8988T (cell line): ENCODE measurements at regions not wholly inside any gene's neighbourhood (a gene's known extent, or its start where the extent isn't known, plus 50 kb on each side); places are given as distances from the start of the nearest gene placed in this dataset.

Experiments
- DNase-seq: peaks from one replicate; pipeline ENCODE4 v3.0.0; 2011

DNA sequence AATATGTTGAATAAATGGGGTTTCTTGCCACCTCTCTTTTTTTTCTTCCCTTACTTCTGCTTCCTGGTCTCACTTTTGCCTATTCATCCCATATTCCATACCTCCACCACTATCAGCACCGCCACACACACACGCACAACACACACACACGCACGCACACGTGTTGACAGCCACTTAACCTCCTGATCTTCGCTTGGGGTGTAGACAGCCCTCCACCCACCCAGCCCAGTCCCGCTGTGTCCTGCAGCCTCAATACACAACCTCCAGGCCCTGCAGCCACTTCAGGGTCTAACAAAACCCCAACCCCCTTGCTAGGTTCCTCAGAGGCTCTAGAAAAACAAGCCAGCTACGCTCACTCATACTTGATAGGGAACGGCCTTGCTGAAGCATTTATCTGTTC, 72.3 kb downstream of the LINC00237 start:
- DNase-seq, result no peak

DNA sequence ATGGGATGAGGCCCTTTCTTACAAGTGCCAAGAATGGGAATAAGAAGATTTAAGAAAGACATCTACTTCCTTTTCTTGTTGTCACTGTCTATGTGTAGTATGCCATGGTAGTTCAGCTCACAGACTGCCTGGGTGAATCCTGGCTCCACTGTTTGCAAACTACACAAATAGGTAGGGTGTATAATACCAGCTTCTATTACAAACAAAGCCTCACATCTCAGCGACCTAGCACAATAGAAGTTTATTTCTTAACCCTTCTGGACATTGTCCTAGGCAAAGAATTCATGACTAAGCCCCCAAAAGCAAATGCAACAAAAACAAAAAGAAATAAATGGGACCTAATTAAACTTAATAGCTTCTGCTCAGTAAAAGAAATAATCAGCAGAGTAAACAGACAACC, 74.5 kb downstream of the LINC00237 start:
- DNase-seq, result no peak

DNA sequence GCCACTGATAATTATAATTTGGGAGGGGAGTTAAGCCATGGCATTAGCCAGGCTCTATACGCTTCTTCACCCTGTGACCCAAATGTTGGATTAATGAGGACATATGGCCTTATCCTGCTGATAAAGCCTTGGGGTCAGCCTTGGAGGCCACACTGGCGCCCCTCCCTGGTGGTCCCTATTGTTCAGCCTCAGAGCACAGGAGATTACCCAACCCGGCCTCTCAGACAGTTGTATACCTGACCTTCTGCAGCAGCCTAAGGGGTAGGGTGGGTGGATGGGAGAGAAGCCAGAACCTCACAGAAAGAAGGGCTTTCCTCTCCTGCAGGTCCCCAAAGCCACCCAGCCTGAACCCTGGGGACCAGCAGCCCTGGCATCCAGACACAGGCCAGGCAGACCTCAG, 76.8 kb downstream of the LINC00237 start:
- DNase-seq, result no peak

DNA sequence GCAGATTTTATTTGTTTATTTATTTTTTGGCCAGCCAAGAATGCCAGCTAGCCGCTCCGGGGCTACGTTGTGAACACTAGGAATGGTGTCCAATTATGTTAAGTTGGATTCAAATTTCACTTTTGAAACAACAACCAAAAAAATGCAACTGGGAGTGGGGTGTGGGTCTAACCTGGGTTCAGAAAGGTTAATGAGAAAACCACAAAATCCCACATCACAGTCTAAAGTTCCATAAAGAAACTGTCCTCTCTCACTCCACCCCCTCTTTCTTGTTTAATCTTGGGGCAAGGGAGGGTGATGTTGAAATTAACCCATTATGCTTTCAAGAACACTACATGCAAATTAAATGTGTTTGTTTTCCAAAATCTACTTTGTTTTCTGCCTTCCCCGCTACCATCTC, 77.2 kb downstream of the LINC00237 start:
- no peak for DNase-seq

DNA sequence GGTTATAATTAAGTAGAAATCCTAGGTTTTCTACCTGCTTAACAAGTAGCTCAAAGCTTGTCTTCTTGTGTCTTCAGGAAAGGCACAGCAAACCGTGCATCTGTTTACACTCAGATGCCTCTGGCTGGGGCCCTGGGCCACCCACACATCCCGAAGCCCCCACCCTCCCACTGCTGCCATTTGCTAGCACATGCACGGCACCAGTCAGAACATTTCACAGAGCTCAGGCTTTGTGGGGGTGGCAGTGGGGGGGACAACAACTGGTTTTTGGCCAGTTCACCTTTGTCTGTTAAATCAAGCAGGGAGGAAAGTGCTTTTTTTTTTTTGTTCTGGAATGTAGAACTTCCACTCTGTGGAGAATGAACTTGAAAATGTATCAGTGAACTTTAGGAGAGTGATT, 77.7 kb downstream of the LINC00237 start:
- DNase-seq, result no peak

DNA sequence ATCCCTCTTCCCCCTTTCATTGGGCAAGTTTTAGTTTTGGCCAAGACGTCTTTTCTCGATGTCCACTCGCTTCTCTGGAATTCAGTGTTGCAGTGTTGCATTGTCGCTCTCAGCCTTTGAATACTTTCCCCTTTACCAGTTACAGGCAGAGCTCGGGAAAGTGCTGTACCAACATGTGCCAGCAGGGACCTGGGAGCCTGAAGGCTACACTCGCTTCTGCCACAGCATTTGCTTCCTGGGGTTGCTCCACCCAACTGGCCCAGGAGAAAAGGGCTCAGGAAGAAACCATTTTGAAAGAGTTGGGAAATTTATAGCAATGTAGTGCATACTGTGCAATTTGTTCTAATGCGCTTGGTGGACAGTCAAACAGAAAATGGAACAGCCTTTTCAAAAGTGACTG, 78.6 kb downstream of the LINC00237 start:
- DNase-seq, result no peak

DNA sequence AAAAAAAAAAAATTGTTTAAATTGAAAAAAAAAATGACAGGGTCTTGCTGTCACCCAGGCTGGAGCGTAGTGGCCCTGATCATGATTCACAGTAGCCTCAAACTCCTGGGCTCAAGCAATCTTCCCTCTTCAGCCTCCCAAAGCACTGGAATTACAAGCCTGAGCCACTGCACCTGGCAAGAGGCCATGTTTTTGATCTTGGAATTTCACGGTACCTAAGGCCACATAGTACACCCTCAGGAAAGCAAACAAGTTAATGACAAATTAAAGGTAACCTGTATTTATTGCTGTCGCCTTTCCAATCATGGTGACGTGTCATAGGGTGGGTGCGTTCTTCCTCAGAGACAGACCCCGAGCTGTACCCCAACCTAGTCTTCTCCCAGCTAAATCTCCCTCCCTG, 79.2 kb downstream of the LINC00237 start:
- DNase-seq, result no peak

DNA sequence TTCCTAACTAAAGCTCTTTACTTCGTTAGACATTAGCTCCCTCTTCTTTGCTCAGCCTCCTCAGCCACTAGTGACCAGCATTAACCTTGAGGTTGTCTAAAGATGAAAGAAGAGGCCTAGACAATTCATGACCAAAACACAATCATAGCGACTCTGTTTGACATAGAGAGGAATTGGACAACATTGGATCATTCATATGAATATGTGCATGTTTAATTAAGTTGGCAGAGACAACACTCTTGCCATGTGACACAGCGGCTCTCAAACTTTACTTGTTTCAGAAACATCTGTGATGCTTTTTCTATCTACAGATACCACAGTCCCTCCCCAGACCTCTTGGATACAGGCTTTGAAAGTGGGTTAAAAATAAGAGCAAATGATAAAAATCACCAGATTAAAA, 81.7 kb downstream of the LINC00237 start:
- DNase-seq, result no peak

DNA sequence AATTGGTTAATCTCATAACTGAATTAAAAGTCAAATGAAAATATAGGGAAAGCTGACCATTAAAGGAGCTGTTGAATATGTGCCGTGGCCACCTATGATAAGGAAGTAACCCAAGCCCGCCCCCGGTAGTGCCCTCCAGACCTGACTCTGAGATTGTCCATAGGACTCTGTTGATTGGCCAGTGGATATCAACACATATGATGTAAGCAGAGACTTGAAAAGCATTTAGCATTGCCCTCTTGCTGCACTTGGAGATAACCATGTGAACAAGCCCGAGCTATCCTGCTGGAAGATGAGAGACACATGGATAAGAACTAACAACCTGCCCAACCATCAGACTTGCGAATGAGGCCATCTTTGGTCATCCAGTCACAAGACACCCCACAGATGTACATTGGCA, 83.2 kb downstream of the LINC00237 start:
- DNase-seq, result no peak

DNA sequence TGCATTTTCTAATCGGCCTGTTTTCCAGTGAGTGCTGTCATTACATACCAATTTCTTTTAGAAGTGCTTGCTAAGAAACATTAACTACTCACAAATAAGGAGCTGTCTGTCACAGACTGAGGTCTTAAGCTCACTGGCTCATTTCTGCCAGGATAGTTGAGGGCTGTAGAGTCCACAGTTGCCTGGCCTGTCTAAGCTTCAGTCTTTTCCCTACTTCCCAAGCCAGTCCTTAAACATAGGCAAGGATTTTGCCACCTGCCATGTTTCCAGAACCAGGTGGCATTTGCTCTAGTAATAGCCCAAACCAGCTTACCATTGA, 84.7 kb downstream of the LINC00237 start:
- DNase-seq, result no peak

DNA sequence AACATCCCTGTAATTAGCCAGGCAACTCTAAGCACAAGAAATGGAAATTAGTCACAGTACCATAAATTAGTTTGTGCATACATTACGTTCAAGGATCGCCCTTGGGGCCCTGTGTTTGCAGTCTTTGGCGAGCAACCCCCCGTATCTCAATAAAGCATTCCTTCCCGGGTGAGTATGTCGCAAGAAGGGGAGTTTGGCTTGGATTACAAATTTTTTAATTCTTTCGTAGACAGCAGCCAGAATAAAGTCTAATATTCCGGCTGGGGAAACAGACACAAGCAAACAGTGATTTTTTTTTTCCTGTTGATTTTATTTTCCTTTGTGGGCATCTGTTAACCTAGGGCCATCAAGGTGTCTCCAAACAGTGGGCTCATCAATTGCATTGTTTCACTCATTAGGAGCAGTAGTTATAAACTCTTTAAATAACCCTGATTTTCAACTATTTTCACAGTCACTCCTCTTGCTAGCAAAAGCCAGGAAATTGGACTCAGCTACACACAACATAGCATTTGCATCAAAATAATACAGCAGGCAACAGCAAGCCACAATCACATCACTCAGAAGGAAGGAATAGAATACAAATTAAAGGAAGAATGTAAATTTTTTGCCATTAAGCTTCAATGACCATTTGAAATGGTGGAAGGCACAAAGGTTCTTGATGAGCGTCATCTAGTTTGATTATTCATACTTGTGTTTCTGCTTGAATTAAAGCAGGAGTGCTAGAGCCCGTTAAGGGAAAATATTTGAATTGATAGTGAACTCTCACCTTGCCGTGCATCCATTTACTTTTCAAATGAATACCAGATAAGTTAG, 85.3 kb downstream of the LINC00237 start:
- no peak for DNase-seq

DNA sequence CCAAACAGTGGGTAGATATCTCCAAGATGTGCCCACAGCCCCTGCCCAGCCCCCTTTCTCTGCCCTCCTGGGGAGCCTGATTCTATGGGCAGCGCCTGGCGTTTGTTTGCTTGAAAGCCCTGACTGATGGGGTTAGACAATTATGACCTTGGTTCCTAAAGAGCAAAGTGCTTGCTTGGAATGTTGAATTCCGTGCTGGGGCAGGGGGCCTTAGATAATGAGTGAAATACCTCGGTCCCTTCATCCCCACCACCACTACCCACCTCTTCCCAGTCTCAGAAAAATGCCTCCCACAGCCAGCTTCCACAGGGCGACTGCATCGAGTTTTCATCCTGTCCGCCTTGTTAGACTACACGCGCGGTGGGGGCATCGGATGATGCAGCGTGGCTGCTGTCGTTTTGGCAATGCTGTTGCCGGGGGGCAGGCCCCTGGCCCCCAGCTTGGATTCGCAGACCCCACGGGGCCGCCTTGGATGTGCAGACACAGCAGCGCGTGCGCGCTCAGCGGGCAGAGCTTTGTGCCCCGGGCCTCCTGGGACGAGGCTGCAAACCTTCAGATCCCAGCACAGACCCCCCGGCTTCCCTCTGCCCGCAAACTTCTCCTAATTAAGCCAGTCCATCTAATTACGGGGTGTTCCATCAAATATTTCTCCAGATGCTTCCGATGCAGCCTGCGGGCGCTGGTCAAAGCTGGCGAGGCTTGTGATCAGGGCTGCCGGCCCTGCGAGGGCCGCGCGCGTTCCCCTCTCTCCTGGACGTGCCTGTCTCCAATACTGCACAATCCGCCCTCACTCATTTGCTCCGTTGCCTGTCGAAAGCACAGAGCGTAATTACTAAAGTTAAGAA, 86.1 kb downstream of the LINC00237 start:
- DNase-seq, result no peak

DNA sequence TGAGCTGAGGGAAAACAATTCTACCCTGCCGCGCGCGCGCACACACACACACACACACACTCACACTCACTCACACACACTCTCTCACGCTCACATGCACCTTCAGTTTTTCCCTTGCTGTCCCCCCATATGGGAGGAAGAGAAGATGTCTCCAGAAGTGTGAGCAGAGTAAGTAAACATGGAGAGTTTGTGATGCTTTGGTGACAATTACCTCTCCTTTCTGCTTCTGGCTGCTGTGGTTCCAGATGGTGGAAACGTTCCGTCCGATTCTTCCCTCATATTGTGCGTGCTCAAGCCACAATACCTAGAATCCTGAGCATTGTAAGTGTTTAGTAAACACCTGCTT, 86.7 kb downstream of the LINC00237 start:
- no peak for DNase-seq

DNA sequence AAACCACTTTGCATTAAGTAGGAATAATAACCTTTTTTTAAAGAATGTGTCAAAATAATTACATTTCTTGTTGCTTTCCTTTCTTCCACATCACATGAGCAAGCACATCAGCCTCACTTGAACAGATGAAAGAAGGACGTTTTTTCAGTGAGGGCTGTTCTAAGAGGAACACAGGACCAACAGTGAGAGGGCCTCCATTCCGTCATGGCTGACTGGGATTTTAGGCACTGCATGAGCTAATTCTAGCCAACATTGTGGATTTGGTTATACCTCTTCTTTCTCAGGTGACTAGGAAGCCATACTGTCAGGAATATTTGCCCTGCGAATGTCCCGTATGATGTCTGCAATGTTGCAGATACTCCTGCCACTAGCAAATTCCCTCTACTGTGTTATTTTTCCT, 87.6 kb downstream of the LINC00237 start:
- no peak for DNase-seq

DNA sequence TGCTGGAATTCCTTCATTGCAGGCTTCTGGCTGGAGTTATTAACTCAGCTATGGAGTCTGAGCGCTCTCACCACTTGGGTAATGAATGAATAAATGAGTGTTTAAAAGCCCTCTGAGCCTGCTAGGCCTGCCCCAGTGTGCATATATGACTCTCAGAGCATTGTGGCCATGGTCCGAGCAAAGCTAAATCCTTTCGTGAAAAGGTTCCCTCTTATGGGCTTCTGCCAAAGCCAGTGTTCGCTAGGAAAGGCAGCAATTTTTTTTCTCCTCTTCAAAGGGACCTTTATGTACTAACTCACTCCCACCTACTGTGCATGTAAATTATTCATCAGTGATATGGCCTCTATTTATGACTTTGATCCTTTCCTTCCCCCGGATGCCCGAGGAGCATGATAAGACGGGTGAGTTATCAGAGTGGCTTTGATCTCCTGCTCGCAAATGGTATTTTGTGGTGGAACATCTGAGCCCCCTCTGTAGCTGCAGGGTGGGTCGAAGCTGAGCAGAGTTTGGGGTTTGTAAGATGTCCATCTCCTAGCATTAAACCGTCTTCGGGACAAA, 88.6 kb downstream of the LINC00237 start:
- no peak for DNase-seq

DNA sequence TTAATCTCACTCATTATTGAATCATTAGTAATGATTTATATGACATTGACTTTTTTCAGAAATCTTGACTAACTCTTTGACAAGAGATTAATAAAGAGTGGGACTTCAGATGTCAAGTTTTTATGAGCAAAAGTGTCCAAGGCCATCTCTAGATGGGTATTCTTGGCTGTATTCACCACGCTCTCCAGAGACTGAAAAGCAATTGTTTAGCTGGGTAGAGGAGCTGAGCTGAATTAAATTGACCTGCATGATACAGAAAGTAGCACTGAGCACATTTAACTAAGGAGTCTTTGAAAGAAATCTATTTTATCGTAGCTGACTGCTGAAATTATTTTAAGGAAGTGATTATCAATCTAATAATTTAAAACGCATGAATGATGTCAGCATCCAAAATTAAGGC, 89.4 kb downstream of the LINC00237 start:
- DNase-seq, result no peak

DNA sequence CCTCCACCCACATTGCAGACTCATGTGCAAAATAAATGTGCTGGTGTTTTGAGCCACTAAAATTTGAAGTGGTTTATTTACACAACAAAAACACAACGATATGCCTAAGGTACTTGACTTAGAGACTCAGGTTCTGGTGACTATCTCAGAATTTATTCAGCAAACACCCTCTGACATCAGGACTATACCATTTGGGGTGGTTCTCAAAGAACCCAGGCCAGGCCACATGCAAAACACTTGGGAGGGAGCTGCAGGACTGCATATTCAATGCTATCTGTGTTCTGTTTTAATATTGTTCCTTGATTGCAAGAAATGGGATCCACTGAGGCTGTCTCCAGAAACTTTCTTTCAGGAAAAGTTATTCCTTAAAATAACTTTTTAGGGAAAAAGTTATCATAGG, 91.6 kb downstream of the LINC00237 start:
- no peak for DNase-seq

DNA sequence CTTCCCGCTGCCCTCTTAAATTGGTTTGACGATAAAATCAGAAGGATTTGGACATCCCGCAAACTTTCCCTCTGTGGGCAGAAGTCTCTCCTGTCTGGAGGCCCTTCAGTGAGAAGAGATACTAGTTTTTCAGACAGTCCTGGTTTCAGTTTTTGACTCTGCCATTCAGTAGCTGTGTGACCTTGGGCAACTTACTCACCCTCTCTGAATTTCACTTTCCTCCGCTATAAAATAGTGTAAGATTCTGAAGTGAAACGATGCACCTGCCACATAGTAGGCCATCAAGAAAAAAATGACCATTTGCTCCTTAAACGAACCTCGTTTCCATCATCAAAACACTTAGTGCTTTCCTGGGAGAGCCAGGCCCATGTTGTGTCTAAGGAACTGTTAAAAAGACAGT, 97.2 kb downstream of the LINC00237 start:
- no peak for DNase-seq

DNA sequence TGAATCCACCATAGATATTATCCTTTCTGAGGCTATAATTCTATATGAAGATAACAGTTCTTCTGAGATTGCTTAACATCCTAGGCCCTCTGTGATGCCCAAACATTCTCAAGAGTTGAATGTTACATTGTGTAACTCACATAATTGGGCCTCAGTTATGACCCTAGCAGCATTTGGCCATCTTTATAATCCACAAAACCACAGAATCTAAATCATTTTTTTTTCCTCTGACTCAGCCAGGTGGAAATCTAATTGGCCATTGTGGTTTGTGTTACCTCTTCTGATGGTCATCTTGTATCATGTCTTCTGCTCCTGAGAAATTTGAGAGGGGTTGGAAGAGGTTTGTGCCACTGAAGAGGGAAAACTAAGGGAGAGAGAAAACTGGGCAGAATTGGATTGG, 99.5 kb downstream of the LINC00237 start:
- DNase-seq, result no peak

DNA sequence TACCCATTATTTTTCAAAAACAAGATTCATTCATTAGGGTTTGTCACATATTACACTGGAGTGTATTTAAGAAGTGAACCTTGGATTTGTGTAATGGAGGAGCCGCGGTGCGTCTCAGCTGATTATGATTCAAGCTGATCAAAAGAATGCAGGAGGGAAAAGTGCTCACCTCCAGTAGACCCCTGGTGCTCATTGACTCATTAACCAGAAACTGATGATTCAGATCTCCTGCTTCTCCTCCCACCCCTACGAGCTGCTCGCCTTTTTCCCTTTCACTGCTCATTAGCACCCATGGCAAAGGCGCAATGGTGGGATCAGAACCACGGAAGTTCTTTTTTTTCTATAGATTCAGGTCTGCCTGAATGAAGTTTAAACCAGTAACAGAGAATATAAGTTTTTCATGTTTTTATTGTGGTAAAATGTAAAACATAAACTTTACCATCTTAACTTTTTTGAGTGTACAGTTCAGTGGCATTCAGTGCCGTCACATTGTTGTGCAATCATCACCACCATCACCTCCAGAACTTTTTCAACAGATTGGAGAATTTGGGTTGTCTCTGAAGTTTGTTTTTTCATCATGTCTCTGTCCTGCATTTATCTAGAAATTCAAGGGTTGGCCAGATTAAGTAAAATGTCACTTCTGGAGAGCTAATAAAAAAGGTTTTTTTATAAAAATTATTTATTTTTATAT, 101.6 kb downstream of the LINC00237 start:
- no peak for DNase-seq

DNA sequence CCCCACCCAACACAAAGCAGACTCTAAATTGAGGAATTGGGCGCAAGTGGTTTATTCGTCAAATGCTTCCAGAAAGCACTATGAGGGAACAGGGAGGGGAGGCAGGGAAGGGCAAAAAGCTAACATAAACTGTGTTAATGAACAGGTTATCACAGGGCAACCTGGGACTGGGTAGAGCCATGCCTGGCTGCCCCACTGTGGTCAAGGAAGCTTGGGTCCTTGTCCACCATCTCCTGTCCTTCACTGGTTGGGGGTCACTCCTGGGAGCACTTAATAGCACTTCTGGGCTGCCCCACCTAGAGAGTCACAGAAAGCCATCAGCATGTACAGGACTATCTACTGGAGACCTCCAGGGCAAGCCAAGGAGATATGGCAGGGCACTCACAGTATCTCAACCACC, 102.3 kb downstream of the LINC00237 start:
- no peak for DNase-seq

DNA sequence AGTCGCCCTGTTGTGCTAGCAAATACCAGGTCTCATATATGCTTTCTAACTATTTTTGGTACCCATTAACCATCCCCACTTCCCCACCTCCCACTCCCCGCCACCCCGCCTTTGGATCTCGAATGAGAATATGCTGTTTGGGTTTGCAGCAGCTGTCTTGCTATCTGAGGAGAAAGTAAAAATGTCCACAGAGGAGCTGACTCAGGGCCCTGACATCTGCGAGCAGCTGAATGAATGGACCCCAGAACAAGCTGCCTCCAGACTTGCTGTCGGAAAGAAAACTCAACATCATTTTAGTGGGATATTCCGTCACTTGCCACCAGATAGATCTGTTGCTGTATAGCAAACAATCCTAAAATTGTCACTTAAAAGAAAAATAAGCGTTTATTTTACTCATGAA, 103.7 kb downstream of the LINC00237 start:
- no peak for DNase-seq

DNA sequence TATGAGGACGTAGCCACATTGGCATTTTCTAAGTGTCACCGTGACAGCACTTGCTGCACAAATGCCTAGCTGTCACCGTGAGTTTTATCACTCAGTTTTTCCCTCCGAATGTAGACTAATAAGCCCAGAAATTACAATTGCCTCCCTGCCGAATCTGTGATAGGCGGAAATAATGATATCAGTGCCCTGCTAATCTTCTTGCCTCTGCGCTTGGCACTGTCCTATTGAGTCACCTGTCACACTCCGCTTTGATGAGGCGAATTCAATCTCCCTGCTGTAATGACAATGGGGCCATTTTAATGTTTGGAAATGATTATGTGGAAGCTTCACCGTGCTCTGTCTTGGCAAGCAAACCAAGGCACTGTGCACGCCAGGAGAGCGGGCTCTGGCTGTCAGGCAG, 112.8 kb downstream of the LINC00237 start:
- DNase-seq, result no peak
